ENCODE measurements at regions not wholly inside any gene's neighbourhood (a gene's known extent, or its start where the extent isn't known, plus 50 kb on each side); places are given as distances from the start of the nearest gene placed in this dataset.
A peak's percentile ranks its signal among the peaks of the same experiment; 100 is the strongest.

DNA sequence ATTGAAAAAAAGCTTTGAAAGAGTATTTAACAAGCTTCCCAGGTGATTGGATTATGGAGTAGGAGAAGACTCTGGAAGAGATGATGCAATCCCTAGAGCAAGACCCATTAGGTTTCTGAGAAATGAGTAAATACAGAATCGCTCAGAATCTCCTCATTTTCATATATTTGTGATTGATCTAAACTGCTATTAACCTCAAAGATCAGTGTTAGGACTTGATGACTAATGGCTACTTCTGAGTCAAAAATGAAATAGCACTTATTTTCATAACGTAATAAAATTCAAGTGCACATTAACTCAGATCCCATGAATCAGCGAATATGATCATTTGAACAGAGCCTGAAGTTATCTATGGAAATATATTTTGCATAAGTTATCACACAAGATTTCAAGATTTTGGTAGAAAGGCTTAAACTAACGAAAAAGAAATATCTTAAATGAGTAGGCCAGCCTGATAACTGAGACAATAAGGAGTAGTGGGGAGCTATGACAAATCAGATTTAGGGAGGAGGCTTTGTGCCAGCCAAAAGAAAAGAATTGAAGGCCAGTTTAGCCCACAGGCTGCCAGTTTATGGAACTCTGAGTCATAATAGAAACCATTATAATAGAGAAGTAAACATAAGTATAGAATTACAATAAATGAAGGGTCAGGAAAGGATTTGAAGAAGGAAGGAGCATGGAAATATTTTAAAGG is 106.7 kb upstream of the OSMR start:
- TF ChIP-seq POLR2AphosphoS5 (IDR thresholded peaks at IDR 0.05) (no peak), EP300 (IDR thresholded peaks at IDR 0.05) (no peak), POLR2A (IDR thresholded peaks at IDR 0.05; ENCODE audit: low read depth) (no peak)
- TF ChIP-seq, protein P1, sequence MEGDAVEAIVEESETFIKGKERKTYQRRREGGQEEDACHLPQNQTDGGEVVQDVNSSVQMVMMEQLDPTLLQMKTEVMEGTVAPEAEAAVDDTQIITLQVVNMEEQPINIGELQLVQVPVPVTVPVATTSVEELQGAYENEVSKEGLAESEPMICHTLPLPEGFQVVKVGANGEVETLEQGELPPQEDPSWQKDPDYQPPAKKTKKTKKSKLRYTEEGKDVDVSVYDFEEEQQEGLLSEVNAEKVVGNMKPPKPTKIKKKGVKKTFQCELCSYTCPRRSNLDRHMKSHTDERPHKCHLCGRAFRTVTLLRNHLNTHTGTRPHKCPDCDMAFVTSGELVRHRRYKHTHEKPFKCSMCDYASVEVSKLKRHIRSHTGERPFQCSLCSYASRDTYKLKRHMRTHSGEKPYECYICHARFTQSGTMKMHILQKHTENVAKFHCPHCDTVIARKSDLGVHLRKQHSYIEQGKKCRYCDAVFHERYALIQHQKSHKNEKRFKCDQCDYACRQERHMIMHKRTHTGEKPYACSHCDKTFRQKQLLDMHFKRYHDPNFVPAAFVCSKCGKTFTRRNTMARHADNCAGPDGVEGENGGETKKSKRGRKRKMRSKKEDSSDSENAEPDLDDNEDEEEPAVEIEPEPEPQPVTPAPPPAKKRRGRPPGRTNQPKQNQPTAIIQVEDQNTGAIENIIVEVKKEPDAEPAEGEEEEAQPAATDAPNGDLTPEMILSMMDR (IDR thresholded peaks at IDR 0.05) = no peak
- 89% methylated on average over 4 of the region's 4 CpGs for WGBS
- Histone ChIP-seq H3K27ac (replicated peaks in 1 of 4) (no peak overlapping the region), H3K4me1 (no peaks in the 10 kb centered on the region), H3K4me3 (no peak overlapping the region), H3K36me3 (no peaks in the 10 kb centered on the region), H3K9me3 (peaks cover 0 to 13% (median 10%) of the 10 kb centered on the region in 4 donors), H3K27me3 (no peaks in the 10 kb centered on the region)
- DNase-seq (ENCODE audit: extremely low spot score) = no peak
- intact Hi-C loops (cut with DNase I) = no loop called here

DNA sequence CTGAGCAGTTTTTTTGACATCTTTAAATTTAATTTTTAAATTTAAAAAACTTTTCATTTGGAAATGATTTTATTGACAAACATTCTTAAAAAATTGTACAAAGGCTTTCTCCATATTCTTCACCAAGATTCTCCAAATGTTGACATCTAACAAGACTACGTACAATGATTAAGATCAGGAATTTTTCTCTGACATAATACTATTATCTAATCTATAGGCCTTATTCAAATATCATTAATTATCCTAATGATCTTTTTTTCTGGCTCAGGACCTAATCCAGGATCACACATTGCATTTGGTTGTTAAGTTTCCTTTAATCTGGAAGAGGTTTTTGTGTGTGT is 106.1 kb upstream of the OSMR start:
- Histone ChIP-seq H3K36me3 (no peaks in the 10 kb centered on the region), H3K9me3 (peaks cover 0 to 13% (median 10%) of the 10 kb centered on the region in 4 donors), H3K4me1 (no peaks in the 10 kb centered on the region), H3K4me3 (no peak overlapping the region), H3K27me3 (no peaks in the 10 kb centered on the region), H3K27ac (replicated peaks in 1 of 4) (no peak overlapping the region)
- intact Hi-C loops (cut with DNase I) = no loop called here
- TF ChIP-seq POLR2A (IDR thresholded peaks at IDR 0.05; ENCODE audit: low read depth) = no peak
- TF ChIP-seq EP300 (IDR thresholded peaks at IDR 0.05) = no peak
- TF ChIP-seq, protein P1 (IDR thresholded peaks at IDR 0.05) = no peak
- no peak for TF ChIP-seq POLR2AphosphoS5 (IDR thresholded peaks at IDR 0.05)
- WGBS = 97% methylated on average over 1 of the region's 1 CpG
- DNase-seq (ENCODE audit: extremely low spot score) = no peak

DNA sequence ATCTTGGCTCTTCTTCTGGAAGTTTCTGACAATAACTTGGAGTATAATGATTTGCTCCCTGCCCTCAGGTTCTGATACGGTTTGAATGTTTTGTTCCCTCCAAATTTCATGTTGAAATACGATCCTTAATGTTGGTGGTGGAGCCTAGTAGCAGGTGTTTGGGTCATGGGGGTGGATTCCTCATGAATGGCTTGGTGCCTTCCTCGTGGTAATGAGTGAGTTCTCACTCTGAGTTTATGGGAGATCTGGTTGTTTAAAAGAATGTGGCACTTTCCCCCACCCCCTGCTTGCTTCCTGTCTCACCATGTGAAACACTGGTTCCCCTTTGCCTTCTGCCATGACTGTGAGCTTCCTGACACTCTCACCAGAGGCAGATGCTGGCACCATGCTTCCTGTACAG is 103.0 kb upstream of the OSMR start:
- H3K27ac ChIP-seq (replicated peaks in 1 of 4) = no peak overlapping the region
- no peaks in the 10 kb centered on the region for H3K27me3 ChIP-seq
- TF ChIP-seq POLR2A (IDR thresholded peaks at IDR 0.05; ENCODE audit: low read depth) (no peak), POLR2AphosphoS5 (IDR thresholded peaks at IDR 0.05) (no peak)
- TF ChIP-seq, protein P1 (IDR thresholded peaks at IDR 0.05) = no peak
- H3K4me3 ChIP-seq = no peak overlapping the region
- no peaks in the 10 kb centered on the region for H3K36me3 ChIP-seq
- 67% methylated on average over 3 of the region's 3 CpGs for WGBS
- DNase-seq (ENCODE audit: extremely low spot score) = peak; percentile 37
- H3K9me3 ChIP-seq = peaks cover 0 to 13% (median 10%) of the 10 kb centered on the region in 4 donors
- intact Hi-C loops (cut with DNase I) = no loop called here
- H3K4me1 ChIP-seq = peaks cover 0 to 14% (median 0%) of the 10 kb centered on the region in 4 donors

DNA sequence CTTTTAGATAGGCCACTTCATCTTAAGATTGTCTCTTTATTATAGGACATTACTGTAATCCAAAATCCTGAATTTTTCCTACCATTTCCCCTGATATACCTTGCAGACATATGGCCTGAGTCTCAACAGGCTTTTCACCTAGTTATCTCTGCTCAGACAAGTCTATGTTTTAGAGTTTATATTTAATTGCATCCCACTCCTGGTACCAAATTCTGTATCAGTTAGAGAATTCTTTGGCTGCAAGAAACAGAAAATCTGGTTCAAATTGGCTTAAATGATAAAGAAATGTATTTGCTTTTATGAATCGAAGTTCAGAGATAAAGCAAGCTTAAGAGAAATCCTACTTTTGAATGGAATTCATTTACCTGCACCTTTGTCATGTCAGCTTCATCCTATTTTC is 102.2 kb upstream of the OSMR start:
- WGBS = 86% methylated on average over 1 of the region's 1 CpG
- TF ChIP-seq, protein P1 (IDR thresholded peaks at IDR 0.05) = no peak
- TF ChIP-seq POLR2AphosphoS5 (IDR thresholded peaks at IDR 0.05) = no peak
- Histone ChIP-seq H3K27me3 (no peaks in the 10 kb centered on the region), H3K4me1 (peaks cover 0 to 14% (median 0%) of the 10 kb centered on the region in 4 donors), H3K9me3 (peaks cover 0 to 13% (median 10%) of the 10 kb centered on the region in 4 donors), H3K36me3 (no peaks in the 10 kb centered on the region), H3K27ac (replicated peaks in 1 of 4) (no peak overlapping the region), H3K4me3 (no peak overlapping the region)
- DNase-seq (ENCODE audit: extremely low spot score) = no peak
- intact Hi-C loops (cut with DNase I) = no loop called here

Data from esophagus muscularis mucosa (tissue), 4 donors.